ENCODE measurements at regions not wholly inside any gene's neighbourhood (a gene's known extent, or its start where the extent isn't known, plus 50 kb on each side); places are given as distances from the start of the nearest gene placed in this dataset.

DNA sequence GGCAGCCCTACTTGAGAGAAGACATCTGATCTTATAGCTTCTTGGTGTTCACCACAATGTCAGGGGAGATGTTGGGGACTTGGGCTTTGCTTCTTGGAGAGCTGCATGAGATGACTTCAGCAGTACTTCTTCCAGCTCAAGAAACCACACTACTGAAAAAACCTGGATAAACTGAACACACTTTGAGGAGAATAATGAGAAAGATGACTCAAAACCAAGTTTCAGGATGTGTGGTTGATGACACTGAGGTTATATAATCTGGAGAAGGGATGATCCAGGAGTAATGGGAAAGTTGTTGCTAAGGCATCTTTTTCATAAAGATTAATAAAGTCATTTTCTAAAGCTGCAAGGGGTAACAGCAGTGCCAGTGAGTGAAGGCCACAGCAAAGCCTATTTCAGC is 58.4 kb upstream of the PNPLA4 start:
- TF ChIP-seq, protein P1, sequence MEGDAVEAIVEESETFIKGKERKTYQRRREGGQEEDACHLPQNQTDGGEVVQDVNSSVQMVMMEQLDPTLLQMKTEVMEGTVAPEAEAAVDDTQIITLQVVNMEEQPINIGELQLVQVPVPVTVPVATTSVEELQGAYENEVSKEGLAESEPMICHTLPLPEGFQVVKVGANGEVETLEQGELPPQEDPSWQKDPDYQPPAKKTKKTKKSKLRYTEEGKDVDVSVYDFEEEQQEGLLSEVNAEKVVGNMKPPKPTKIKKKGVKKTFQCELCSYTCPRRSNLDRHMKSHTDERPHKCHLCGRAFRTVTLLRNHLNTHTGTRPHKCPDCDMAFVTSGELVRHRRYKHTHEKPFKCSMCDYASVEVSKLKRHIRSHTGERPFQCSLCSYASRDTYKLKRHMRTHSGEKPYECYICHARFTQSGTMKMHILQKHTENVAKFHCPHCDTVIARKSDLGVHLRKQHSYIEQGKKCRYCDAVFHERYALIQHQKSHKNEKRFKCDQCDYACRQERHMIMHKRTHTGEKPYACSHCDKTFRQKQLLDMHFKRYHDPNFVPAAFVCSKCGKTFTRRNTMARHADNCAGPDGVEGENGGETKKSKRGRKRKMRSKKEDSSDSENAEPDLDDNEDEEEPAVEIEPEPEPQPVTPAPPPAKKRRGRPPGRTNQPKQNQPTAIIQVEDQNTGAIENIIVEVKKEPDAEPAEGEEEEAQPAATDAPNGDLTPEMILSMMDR (IDR thresholded peaks at IDR 0.05) = no peak
- no peak for TF ChIP-seq POLR2A (IDR thresholded peaks at IDR 0.05)

Measured in breast epithelium (tissue), 3 donors.